H1 (cell line): ENCODE measurements at regions not wholly inside any gene's neighbourhood (a gene's known extent, or its start where the extent isn't known, plus 50 kb on each side); places are given as distances from the start of the nearest gene placed in this dataset.

Experiments
- ATF2 ChIP-seq: IDR thresholded peaks from 2 replicates; pipeline ENCODE4 v1.6.1; 2012; ENCODE audit warnings: low read length, inconsistent platforms
- BACH1 ChIP-seq: IDR thresholded peaks from 2 replicates; pipeline ENCODE4 v1.6.1; 2012; ENCODE audit warnings: low read length, improper control_type of control experiment
- CBX5 ChIP-seq: fragments of 300-800, 300-1000 bp; sonication (generic); IDR thresholded peaks from 2 replicates; pipeline ENCODE4 v1.7.1; 2016; ENCODE audit warnings: antibody characterized with exemption, low read length, low read depth
- CREB1 ChIP-seq: IDR thresholded peaks from 2 replicates; pipeline ENCODE4 v1.6.1; 2012; ENCODE audit warnings: inconsistent platforms
- CTCF ChIP-seq, 3 experiments: IDR thresholded peaks; 1 replicate in 2 of 3; 2 replicates in 1 of 3; pipeline versions ENCODE4 v1.5.1 to v1.6.1; 2011; ENCODE audit warnings: low read length in 3 of 3, mild to moderate bottlenecking in 3 of 3, inconsistent platforms in 2 of 3, low read depth in 1 of 3, moderate library complexity in 1 of 3; ENCODE audit not compliant: insufficient read depth in 1 of 3; ENCODE audit errors: control extremely low read depth in 1 of 3
- EZH2 ChIP-seq: fragments of 200-600 bp; sonication (generic); IDR thresholded peaks from 2 replicates; pipeline ENCODE4 v1.7.1; 2012; ENCODE audit warnings: low read depth, mild to moderate bottlenecking, moderate library complexity, low read length, inconsistent platforms; ENCODE audit not compliant: severe bottlenecking
- POLR2AphosphoS5 ChIP-seq: IDR thresholded peaks from 2 replicates; pipeline ENCODE4 v1.6.1; 2011; ENCODE audit warnings: low read depth, low read length
- RNF2 ChIP-seq: fragments of 200-900, 300-1000 bp; sonication (generic); IDR thresholded peaks from 2 replicates; pipeline ENCODE4 v1.7.1; 2016; ENCODE audit warnings: borderline replicate concordance, low read depth, mild to moderate bottlenecking, antibody characterized with exemption, low read length; ENCODE audit not compliant: poor library complexity, severe bottlenecking; ENCODE audit errors: missing control alignments
- TAF1 ChIP-seq: IDR thresholded peaks from 2 replicates; pipeline ENCODE4 v1.6.1; 2011; ENCODE audit warnings: mild to moderate bottlenecking, low read depth, low read length

GRCh38 chr1:38605063-38605462 is 254.5 kb downstream of the RRAGC start:
- TF ChIP-seq CTCF (IDR thresholded peaks at IDR 0.05; ENCODE audit: control extremely low read depth in 1 of 3, insufficient read depth in 1 of 3, low read depth in 1 of 3, low read length in 3 of 3) (no peak), CBX5 (no peak), BACH1 (no peak), CREB1 (no peak), ATF2 (no peak), RNF2 (no peak), TAF1 (no peak), EZH2 (no peak), POLR2AphosphoS5 (no peak)
